HG03139 (cell line): ENCODE measurements at regions not wholly inside any gene's neighbourhood (a gene's known extent, or its start where the extent isn't known, plus 50 kb on each side); places are given as distances from the start of the nearest gene placed in this dataset.
"Not testable (repeated sequence)": the region's sequence is repeated elsewhere in the genome, so short reads cannot be mapped to it uniquely, and the experiment has no call there.

Source experiments
- ATAC-seq: cut with Tn5 transposase; IDR thresholded peaks from one replicate; pipeline ENCODE4 v1.9.1; 2021; ENCODE audit not compliant: unreplicated experiment

DNA sequence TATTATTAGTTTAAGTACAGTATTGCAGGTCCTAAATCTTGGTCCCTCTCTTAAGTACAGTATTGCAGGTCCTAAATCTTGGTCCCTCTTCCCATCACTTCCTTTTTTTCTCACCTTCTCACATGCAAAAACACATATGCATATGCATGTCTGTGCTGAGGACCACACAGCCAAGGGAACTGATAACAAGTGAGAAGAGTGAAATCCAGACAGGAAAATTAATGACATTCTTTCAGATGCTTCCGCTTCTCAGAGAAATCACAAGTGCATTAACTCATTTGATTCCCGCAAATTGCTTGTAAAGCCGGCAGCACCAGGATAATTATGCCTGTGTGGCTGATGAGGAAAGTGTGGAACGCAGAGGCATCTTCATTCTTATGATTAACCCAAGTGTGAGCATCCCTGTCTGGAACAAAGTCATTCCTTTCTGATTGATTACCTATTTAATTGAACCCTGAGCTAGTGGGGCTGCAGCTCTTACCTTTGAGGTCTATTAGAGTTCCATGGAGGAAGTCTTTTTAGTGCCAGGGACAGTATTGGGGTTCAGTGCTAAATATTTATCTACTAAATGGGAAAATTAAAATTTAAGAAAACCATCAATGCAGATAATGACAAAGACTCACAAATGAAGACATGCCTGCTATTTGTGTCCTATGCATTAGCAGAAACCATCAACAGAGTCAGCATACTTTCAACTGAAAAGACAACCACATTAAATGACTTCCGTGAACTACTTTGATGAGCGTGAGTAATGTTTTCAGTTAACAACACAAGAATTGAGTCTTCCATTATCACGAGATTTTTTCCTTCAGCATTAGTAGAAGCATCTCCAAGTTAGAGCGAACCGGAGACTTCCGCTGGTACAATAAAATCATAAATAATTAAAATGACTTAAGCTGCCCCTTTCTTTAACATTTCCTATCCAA, 220.4 kb upstream of the SLC35G4 start:
- ATAC-seq, result no peak

GRCh38 chr18:11387880-11388279, 221.5 kb upstream of the SLC35G4 start:
- ATAC-seq, result no peak

DNA sequence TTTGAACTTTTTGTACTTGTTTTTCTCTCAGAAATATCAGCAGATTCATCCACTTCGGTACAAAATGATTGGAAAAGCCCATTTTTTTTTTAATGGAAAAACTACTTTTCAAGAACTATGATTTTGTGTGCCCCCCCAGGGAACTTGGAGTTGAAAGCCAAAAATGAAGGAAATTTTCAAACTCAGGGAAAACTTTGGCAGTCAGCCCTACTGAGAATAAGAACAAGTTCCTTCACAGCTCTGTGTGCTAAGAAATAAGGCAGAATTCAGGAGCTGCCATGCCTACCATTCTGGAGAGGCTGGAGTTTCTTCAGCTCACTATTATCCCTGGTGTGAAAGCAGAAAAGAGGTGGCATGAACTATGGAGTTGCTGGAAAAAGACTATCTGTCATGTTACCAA, 226.0 kb upstream of the SLC35G4 start:
- ATAC-seq, result no peak

DNA sequence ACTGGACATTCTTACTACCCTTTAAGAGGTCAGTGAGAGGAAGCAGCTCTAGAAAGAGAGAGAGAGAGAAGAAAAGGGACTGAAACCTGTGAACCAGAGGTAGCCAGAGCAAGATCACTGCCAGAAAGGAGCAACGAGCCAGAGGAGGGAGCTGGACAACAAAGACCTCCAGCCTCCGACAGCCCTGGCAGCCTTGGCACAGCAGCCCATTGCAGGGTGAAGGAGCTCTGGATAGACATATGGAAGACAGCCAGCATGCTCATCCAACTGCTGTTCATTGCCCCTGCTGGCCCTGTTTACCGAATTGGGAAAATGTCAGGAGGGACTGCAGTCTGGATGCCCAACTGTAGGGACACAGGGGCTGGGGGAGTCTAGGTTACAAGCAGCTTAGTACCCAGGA, 228.4 kb upstream of the SLC35G4 start:
- no peak for ATAC-seq

DNA sequence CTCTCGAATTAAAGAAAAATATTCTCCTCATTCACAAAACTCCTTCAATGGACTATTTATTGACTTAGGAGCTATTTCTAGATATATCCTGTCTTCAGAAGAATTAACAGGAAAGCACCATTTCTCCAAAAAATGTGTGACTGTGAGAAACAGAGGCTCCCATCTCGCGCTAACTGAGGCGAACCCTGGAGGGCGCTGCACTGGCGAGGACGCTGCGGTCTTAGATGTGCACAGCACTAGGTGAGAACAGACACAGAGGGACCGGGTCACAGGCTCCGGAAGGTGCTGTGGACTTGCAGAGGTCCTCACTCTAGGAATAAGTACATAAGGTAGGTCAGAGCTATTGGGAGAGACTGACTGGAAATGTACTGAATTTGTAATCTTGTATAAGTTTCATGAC, 229.7 kb upstream of the SLC35G4 start:
- ATAC-seq, result no peak

- no peak for ATAC-seq
Observed at GRCh38 chr18:11377766-11378540, 228.6 kb upstream of the PIEZO2 start.

- ATAC-seq, result no peak
Observed at GRCh38 chr18:11372163-11372562, 222.8 kb upstream of the PIEZO2 start.

GRCh38 chr18:11369556-11369955, 220.2 kb upstream of the PIEZO2 start:
- ATAC-seq, result no peak

GRCh38 chr18:11368020-11368419, 218.7 kb upstream of the PIEZO2 start:
- no peak for ATAC-seq

DNA sequence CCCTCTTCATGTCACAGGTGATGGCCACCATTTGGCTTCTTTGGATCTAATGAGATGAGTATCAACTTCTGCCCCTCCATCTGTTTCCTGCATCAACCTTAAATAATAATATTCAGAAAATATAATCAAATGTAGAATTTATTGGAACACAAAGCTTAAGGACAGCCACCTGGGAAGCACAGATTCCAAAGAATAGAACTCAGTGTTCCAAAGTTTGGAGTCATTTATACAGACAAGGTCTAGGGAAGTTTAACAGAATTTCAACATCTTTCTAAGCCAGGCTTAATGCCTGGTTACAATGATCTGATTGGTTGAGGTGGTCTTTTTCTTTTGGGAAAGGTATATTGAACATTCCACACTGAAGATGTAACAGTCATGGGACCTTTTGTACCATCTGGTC, 218.0 kb upstream of the PIEZO2 start:
- ATAC-seq, result no peak

- no peak for ATAC-seq
Observed at GRCh38 chr18:11366410-11366809, 217.0 kb upstream of the PIEZO2 start.

DNA sequence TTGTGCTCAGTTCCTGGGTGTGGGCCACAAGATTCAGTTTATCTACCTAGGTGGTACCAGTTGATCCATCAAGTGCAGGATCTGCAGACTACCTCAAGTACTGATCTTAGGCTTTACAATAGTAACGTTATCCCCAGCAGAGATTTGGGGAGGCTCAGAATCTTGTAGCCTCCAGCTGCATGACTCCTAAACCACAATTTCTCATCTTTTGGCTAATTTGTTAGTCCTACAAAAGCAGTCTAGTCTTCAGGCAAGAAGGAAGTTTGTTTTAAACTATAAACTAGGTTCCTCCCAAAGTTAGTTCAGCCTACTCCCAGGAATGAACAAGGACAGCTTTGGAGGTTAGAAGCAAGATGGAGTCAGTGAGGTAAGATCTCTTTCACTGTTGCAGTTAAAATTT, 213.5 kb upstream of the PIEZO2 start:
- ATAC-seq, result no peak

DNA sequence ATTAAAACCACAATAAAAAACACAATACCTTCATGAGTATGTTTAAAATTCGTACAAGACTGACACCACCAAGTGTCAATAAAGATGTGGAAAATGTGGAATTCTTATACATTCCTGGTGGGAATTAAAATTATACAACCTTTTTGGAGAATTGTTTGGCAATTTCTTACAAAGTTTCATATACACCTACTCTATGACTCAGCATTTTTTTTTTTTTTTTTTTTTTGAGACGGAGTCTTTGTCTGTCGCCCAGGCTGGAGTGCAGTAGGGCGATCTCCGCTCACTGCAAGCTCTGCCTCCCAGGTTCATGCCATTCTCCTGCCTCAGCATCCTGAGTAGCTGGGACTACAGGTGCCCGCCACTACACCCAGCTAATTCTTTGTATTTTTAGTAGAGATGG, 212.5 kb upstream of the PIEZO2 start:
- not testable (repeated sequence) for ATAC-seq

GRCh38 chr18:11357678-11358077, 208.3 kb upstream of the PIEZO2 start:
- ATAC-seq, result no peak

DNA sequence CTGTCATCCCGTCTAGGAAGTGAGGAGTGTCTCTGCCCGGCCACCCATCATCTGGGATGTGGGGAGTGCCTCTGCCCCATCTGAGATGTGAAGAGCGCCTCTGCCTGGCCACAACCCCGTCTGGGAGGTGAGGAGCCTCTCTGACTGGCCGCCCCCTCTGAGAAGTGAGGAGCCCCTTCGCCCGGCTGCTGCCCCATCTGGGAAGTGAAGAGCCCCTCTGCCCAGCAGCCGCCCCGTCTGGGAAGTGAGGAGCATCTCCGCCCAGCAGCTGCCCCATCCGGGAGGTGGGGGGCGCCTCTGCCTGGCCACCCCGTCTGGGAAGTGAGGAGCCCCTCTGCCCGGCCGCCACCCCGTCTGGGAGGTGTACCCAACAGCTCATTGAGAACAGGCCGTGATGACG, 195.2 kb upstream of the PIEZO2 start:
- ATAC-seq, result not testable (repeated sequence)

DNA sequence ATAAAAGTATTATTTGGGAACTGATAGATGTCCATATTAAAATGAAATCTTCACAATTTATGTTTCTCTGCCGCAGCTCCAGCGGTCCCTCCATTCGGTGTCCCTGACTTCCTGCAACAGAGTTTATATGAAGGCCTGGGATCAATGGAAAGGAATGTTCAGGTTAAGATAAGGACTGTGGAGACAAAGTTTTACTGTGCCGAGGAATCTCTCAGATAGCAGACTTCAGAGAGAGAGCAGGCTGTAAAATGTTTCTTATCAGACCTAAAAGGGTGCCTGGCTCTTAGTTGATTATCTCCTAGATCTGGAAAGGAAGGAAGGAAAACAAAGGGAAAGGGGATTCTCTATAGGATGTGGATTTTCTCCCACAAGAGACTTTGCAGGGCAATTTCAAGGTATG, 193.7 kb upstream of the PIEZO2 start:
- no peak for ATAC-seq

GRCh38 chr18:11342115-11342514, 192.7 kb upstream of the PIEZO2 start:
- ATAC-seq, result not testable (repeated sequence)

DNA sequence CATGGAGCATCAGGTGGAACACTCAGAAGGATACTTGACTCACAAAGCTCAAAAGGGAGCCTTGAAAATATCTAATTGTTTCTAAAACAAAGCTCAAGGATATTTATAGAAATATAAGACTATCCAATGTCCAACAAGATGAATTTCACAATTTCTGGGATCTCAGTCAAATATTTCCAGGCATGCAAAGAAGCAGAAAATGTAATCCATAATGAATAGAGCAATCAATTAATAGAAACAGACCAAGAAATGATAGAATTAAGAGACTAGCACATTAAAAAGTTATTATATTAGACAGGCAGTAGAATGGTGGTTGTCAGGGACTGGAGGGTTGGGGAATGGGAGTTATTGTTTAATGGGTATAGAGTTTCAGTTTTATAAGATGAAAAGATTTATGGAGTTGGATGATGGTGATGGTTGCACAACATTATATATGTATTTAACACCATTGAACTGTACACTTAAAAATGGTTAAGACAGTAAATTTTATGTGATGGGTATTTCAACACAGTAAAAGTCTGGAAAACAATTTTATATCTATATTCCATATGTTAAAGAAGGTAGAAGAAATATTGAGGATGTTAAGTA, 189.9 kb upstream of the PIEZO2 start:
- ATAC-seq, result no peak

GRCh38 chr18:11336241-11336640, 186.9 kb upstream of the PIEZO2 start:
- ATAC-seq, result no peak

- ATAC-seq, result no peak
Observed at GRCh38 chr18:11327391-11328009, 178.1 kb upstream of the PIEZO2 start.
